Astrocyte of the spinal cord (primary cell): ENCODE measurements at regions not wholly inside any gene's neighbourhood (a gene's known extent, or its start where the extent isn't known, plus 50 kb on each side); places are given as distances from the start of the nearest gene placed in this dataset.

ENCODE experiments used
- DNase-seq: peaks from one replicate; pipeline ENCODE4 v3.0.0; 2011; ENCODE audit warnings: low read depth, low spot score
- H3K4me3 ChIP-seq: 2 replicates; pipeline ENCODE4 v1.5.1; 2011; ENCODE audit warnings: low read depth, mild to moderate bottlenecking, low read length, moderate library complexity
- in situ Hi-C: cut with HindIII; loops from 2 replicates; pipeline ENCODE4 v1.10.0; 2017; ENCODE audit warnings: low sequenced_read_pairs
- TF ChIP-seq, protein P1 (sequence below): IDR thresholded peaks from 2 replicates; pipeline ENCODE4 v1.5.1; 2012; ENCODE audit warnings: low read depth, mild to moderate bottlenecking, low read length, inconsistent platforms

DNA sequence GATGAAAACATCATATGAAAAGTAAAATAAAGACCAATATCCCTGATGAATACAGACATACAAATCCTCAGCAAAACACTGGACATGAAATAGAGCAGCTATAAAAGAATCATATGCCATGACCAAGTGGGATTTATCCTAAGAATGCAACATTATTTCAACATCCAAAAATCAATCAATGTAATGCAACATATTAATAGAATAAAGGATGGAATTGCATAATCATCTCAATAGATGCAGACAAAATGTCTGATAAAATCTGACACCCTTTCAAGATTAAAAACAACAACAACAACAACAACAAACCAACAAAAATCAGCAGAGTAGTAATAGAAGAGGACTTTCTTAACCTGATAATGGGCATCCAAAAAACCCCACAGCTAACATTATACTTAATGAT is 63.8 kb upstream of the IL1R1 start:
- H3K4me3 ChIP-seq = no peak overlapping the region
- TF ChIP-seq, protein P1, sequence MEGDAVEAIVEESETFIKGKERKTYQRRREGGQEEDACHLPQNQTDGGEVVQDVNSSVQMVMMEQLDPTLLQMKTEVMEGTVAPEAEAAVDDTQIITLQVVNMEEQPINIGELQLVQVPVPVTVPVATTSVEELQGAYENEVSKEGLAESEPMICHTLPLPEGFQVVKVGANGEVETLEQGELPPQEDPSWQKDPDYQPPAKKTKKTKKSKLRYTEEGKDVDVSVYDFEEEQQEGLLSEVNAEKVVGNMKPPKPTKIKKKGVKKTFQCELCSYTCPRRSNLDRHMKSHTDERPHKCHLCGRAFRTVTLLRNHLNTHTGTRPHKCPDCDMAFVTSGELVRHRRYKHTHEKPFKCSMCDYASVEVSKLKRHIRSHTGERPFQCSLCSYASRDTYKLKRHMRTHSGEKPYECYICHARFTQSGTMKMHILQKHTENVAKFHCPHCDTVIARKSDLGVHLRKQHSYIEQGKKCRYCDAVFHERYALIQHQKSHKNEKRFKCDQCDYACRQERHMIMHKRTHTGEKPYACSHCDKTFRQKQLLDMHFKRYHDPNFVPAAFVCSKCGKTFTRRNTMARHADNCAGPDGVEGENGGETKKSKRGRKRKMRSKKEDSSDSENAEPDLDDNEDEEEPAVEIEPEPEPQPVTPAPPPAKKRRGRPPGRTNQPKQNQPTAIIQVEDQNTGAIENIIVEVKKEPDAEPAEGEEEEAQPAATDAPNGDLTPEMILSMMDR = no peak
- no peak for DNase-seq
- in situ Hi-C loops = no loop called here

DNA sequence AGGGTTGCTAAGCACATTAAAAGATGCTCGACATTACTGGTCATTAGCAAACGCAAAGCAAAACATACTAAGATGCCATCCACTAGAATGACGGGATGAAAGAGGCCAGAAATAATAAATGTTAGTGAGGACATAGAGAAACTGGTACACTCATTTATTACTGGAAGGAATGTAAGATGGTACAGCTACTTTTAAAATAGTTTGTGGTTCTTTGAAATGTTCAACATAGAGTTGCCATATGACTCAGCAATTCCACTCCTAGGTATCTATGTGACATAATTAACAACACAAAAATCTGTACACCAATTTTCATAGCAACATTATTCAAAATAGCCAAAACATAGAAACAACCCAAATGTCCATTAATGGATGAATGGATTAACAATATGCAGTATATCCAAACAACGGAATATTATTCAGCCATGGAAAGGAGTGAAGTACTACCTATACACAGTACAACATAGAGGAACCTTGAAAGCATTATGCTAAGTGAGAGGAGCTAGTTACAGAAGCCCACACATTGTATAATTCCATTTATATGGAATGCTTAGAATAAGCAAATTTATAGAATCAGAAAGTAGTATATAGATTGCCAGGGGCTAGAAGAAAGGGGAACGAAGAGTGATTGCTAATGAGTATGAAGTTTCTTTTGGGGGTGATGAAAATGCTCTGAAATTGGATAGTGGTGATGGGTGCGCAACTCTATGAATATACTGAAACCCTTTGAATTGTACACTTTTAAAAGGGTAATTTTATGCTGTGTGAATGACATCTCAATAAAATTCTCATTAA is 61.9 kb upstream of the IL1R1 start:
- in situ Hi-C loops = no loop called here

GRCh38 chr2:102081243-102081522 is 61.4 kb upstream of the IL1R1 start:
- no peak overlapping the region for H3K4me3 ChIP-seq
- in situ Hi-C loops = no loop called here
- no peak for DNase-seq
- TF ChIP-seq, protein P1 = no peak

More for the DNA sequence above, 61.9 kb upstream of the IL1R1 start:
- TF ChIP-seq, protein P1 = no peak
- DNase-seq = peak; percentile 69
- no peak overlapping the region for H3K4me3 ChIP-seq

DNA sequence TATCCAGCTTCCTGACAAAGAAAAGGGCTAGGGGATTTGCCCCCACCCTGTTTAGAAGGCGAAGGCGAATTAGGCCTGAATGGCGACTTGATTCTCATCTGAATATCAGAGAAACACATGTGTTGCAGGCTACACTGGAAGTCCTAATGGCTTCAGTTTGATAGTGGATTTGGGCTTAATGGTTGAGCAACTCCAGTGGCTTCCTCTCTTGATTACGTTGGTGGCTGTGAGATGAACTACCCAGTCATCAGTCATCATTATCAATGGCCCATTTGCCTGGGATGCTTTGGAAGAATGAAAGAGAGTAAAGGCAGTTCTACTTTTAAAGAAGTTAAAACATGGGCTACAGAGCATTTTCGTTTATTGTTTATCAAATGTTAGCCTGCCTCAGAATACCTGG is 60.9 kb upstream of the IL1R1 start:
- TF ChIP-seq, protein P1 = no peak
- H3K4me3 ChIP-seq = no peak overlapping the region
- in situ Hi-C loops = no loop called here
- no peak for DNase-seq

GRCh38 chr2:102082571-102083392 is 59.8 kb upstream of the IL1R1 start:
- in situ Hi-C loops = no loop called here
- peak; percentile 93 for DNase-seq
- TF ChIP-seq, protein P1 = no peak
- H3K4me3 ChIP-seq = no peak overlapping the region

GRCh38 chr2:102083393-102083703 is 59.2 kb upstream of the IL1R1 start:
- TF ChIP-seq, protein P1 = no peak
- in situ Hi-C loops = no loop called here
- no peak for DNase-seq
- no peak overlapping the region for H3K4me3 ChIP-seq
